Gastroesophageal sphincter (tissue), 3 donors: ENCODE measurements at regions not wholly inside any gene's neighbourhood (a gene's known extent, or its start where the extent isn't known, plus 50 kb on each side); places are given as distances from the start of the nearest gene placed in this dataset.

Experiments used
- EP300 ChIP-seq: sonication (generic); formaldehyde crosslinking; IDR thresholded peaks from one replicate; pipeline ENCODE4 v1.6.1; 2017; ENCODE audit warnings: antibody characterized with exemption, mild to moderate bottlenecking
- POLR2A ChIP-seq, 2 donors: fragments of 450-650 bp; IDR thresholded peaks; one replicate each; pipeline ENCODE4 v1.6.1; 2017; ENCODE audit warnings: antibody characterized with exemption in 2 of 2, mild to moderate bottlenecking in 2 of 2, moderate library complexity in 1 of 2
- POLR2AphosphoS5 ChIP-seq: sonication (generic); formaldehyde crosslinking; IDR thresholded peaks from one replicate; pipeline ENCODE4 v1.6.1; 2017; ENCODE audit warnings: antibody characterized with exemption
- TF ChIP-seq, protein P1 (sequence below), 4 experiments: fragments of 200-600 bp in 2 of 4; fragments of 450-650 bp in 2 of 4; sonication (generic) in 1 of 4; IDR thresholded peaks; one replicate each; pipeline ENCODE4 v1.5.1; 2017 to 2019; ENCODE audit warnings: antibody characterized with exemption in 4 of 4, mild to moderate bottlenecking in 2 of 4, moderate library complexity in 2 of 4

DNA sequence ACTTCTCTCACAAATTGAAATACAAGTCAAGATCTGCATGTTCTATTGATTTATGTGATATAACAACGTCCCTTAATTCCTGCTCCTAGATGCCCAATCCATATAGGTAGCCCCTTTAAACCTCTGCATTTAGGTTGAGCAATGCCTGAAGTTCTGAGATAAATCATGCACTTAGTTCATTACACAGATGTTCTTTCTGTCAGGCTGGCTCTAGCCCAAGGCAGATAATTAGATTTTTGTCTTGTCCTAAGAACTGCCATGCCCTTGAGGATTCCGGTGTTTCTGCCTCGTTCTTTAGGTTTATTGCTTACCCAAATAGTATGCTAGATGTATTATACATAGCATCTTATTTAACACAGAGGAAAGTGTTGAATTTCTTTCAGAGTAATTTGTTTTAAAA lies 143.1 kb downstream of the TRAM1L1 start:
- TF ChIP-seq, protein P1, sequence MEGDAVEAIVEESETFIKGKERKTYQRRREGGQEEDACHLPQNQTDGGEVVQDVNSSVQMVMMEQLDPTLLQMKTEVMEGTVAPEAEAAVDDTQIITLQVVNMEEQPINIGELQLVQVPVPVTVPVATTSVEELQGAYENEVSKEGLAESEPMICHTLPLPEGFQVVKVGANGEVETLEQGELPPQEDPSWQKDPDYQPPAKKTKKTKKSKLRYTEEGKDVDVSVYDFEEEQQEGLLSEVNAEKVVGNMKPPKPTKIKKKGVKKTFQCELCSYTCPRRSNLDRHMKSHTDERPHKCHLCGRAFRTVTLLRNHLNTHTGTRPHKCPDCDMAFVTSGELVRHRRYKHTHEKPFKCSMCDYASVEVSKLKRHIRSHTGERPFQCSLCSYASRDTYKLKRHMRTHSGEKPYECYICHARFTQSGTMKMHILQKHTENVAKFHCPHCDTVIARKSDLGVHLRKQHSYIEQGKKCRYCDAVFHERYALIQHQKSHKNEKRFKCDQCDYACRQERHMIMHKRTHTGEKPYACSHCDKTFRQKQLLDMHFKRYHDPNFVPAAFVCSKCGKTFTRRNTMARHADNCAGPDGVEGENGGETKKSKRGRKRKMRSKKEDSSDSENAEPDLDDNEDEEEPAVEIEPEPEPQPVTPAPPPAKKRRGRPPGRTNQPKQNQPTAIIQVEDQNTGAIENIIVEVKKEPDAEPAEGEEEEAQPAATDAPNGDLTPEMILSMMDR (IDR thresholded peaks at IDR 0.05) = no peak
- TF ChIP-seq POLR2A (IDR thresholded peaks at IDR 0.05) = no peak
- no peak for TF ChIP-seq POLR2AphosphoS5
- TF ChIP-seq EP300 = no peak
